Thyroid gland (tissue), 4 donors: ENCODE measurements at regions not wholly inside any gene's neighbourhood (a gene's known extent, or its start where the extent isn't known, plus 50 kb on each side); places are given as distances from the start of the nearest gene placed in this dataset.

Experiments
- POLR2A ChIP-seq, 2 donors: fragments of 450-650 bp; IDR thresholded peaks; one replicate each; pipeline ENCODE4 v1.6.1; 2017; ENCODE audit warnings: antibody characterized with exemption in 2 of 2, mild to moderate bottlenecking in 2 of 2, moderate library complexity in 1 of 2
- TF ChIP-seq, protein P1 (sequence below), 6 experiments: fragments of 200-600 bp in 3 of 6; fragments of 450-650 bp in 3 of 6; sonication (generic) in 3 of 6; IDR thresholded peaks; one replicate each; pipeline ENCODE4 v1.5.1; 2016 to 2019; ENCODE audit warnings: antibody characterized with exemption in 6 of 6, mild to moderate bottlenecking in 2 of 6, inconsistent platforms in 1 of 6, moderate library complexity in 1 of 6

DNA sequence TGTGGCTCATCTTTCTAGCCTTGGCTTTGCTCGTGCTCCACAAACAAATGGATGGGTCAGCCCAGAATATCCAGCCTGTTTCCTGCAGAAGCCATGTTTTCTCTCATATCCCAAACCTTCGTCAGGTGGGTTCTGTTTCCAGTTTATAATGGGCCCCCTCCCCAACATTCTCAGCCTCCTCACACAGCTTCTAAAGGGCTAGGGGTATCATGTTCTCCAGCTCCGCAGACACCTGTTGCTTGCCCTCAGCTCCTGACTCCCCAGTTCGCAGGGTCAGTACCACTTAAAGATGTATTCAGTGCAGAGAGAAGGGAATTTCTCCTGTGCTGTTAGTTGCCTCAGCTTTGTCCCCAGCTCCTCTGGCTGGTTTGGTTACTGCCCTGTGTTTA lies 447.3 kb upstream of the JARID2 start:
- TF ChIP-seq, protein P1, sequence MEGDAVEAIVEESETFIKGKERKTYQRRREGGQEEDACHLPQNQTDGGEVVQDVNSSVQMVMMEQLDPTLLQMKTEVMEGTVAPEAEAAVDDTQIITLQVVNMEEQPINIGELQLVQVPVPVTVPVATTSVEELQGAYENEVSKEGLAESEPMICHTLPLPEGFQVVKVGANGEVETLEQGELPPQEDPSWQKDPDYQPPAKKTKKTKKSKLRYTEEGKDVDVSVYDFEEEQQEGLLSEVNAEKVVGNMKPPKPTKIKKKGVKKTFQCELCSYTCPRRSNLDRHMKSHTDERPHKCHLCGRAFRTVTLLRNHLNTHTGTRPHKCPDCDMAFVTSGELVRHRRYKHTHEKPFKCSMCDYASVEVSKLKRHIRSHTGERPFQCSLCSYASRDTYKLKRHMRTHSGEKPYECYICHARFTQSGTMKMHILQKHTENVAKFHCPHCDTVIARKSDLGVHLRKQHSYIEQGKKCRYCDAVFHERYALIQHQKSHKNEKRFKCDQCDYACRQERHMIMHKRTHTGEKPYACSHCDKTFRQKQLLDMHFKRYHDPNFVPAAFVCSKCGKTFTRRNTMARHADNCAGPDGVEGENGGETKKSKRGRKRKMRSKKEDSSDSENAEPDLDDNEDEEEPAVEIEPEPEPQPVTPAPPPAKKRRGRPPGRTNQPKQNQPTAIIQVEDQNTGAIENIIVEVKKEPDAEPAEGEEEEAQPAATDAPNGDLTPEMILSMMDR (IDR thresholded peaks at IDR 0.05): no peak
- TF ChIP-seq POLR2A (IDR thresholded peaks at IDR 0.05): no peak
